SK-N-SH treated with all-trans-retinoic acid at 6 μM for 48 hours (cell line): ENCODE measurements at regions not wholly inside any gene's neighbourhood (a gene's known extent, or its start where the extent isn't known, plus 50 kb on each side); places are given as distances from the start of the nearest gene placed in this dataset.

ENCODE experiments used
- ATAC-seq: fragments of 200-7000 bp; cut with Tn5 transposase; 3 replicates; pipeline ENCODE4 v1.9.1; 2020; ENCODE audit warnings: mild to moderate bottlenecking, moderate library complexity
- ARNTL ChIP-seq: fragments of 450-650 bp; formaldehyde crosslinking; IDR thresholded peaks from 2 replicates; pipeline ENCODE4 v1.5.0; 2020; ENCODE audit warnings: low read depth, mild to moderate bottlenecking, moderate library complexity, borderline replicate concordance
- BACH2 ChIP-seq: fragments of 250-450 bp; sonication (Bioruptor Pico); IDR thresholded peaks from 2 replicates; pipeline ENCODE4 v1.9.0; 2021; ENCODE audit warnings: mild to moderate bottlenecking, borderline replicate concordance
- CREB5 ChIP-seq: fragments of 250-450 bp; sonication (Bioruptor Pico); IDR thresholded peaks from 2 replicates; pipeline ENCODE4 v1.5.1; 2020; ENCODE audit warnings: low read depth, mild to moderate bottlenecking, moderate library complexity
- CSDC2 ChIP-seq: fragments of 250-450 bp; sonication (Bioruptor Pico); IDR thresholded peaks from 2 replicates; pipeline ENCODE4 v1.5.0; 2020; ENCODE audit warnings: mild to moderate bottlenecking, moderate library complexity
- ESRRG ChIP-seq: fragments of 250-450 bp; sonication (Bioruptor Pico); IDR thresholded peaks from 2 replicates; pipeline ENCODE4 v1.6.1; 2021; ENCODE audit warnings: mild to moderate bottlenecking
- GLIS3 ChIP-seq: fragments of 250-450 bp; sonication (Bioruptor Pico); IDR thresholded peaks from 2 replicates; pipeline ENCODE4 v1.5.0; 2020; ENCODE audit warnings: mild to moderate bottlenecking, moderate library complexity
- ISL1 ChIP-seq: fragments of 250-450 bp; sonication (Bioruptor Pico); IDR thresholded peaks from 2 replicates; pipeline ENCODE4 v2.1.2; 2022; ENCODE audit warnings: mild to moderate bottlenecking, moderate library complexity
- OSR1 ChIP-seq: fragments of 250-450 bp; sonication (Bioruptor Pico); IDR thresholded peaks from 2 replicates; pipeline ENCODE4 v1.8.0; 2022; ENCODE audit warnings: moderate library complexity, mild to moderate bottlenecking, inconsistent platforms
- PATZ1 ChIP-seq: fragments of 250-450 bp; sonication (Bioruptor Pico); IDR thresholded peaks from 2 replicates; pipeline ENCODE4 v1.8.0; 2020; ENCODE audit warnings: mild to moderate bottlenecking, moderate library complexity, borderline replicate concordance
- POU6F1 ChIP-seq: fragments of 250-450 bp; sonication (Bioruptor Pico); IDR thresholded peaks from 2 replicates; pipeline ENCODE4 v1.8.0; 2021; ENCODE audit warnings: low read depth, mild to moderate bottlenecking, moderate library complexity, borderline replicate concordance
- PPARA ChIP-seq: fragments of 250-450 bp; sonication (Bioruptor Pico); IDR thresholded peaks from 2 replicates; pipeline ENCODE4 v1.5.0; 2020; ENCODE audit warnings: mild to moderate bottlenecking, borderline replicate concordance
- RARB ChIP-seq: fragments of 250-450 bp; sonication (Bioruptor Pico); IDR thresholded peaks from 2 replicates; pipeline ENCODE4 v1.8.0; 2021; ENCODE audit warnings: mild to moderate bottlenecking, moderate library complexity
- TCF4 ChIP-seq: fragments of 250-450 bp; sonication (Bioruptor Pico); IDR thresholded peaks from 2 replicates; pipeline ENCODE4 v1.8.0; 2021; ENCODE audit warnings: mild to moderate bottlenecking, moderate library complexity, borderline replicate concordance
- TOX ChIP-seq: fragments of 250-450 bp; sonication (Bioruptor Pico); IDR thresholded peaks from 2 replicates; pipeline ENCODE4 v1.8.0; 2021; ENCODE audit warnings: mild to moderate bottlenecking, moderate library complexity, borderline replicate concordance
- ZC3H10 ChIP-seq: fragments of 250-450 bp; sonication (Bioruptor Pico); IDR thresholded peaks from 2 replicates; pipeline ENCODE4 v1.5.1; 2021; ENCODE audit warnings: mild to moderate bottlenecking, moderate library complexity
- ZFP30 ChIP-seq: fragments of 450-650 bp; formaldehyde crosslinking; IDR thresholded peaks from 2 replicates; pipeline ENCODE4 v1.5.0; 2022; ENCODE audit warnings: mild to moderate bottlenecking, moderate library complexity
- ZNF565 ChIP-seq: fragments of 450-650 bp; formaldehyde crosslinking; conservative IDR thresholded peaks from 2 replicates; pipeline ENCODE4 v1.5.0; 2020; ENCODE audit warnings: low read depth, mild to moderate bottlenecking, moderate library complexity
- TF ChIP-seq, protein P1 (sequence below): fragments of 250-450 bp; sonication (Bioruptor Pico); IDR thresholded peaks from 2 replicates; pipeline ENCODE4 v1.5.0; 2020; ENCODE audit warnings: mild to moderate bottlenecking, moderate library complexity
- TF ChIP-seq, protein P2 (sequence below): fragments of 250-450 bp; sonication (Bioruptor Pico); IDR thresholded peaks from 2 replicates; pipeline ENCODE4 v1.5.1; 2021; ENCODE audit warnings: mild to moderate bottlenecking, moderate library complexity

DNA sequence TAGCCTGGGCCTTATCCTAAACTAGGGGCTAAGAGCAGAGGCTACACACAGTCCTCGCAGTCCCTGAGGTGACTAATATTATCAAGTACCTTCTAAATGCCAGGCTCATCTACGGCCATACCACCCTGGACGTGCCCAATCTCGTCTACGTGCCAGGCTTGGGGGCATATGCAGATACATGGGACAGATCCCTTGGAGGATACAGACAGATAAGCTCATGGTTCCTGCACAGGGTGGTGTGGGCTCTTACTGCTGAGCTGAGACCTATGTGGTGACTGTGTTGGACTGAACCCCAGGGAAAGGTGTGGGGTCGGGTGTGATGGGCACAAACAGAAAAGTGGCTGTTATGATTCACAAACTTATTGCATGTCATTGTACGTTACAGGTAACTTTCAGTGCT is 268.4 kb upstream of the NEBL start (continued):
- TF ChIP-seq PATZ1 (CRISPR knock-in tag): no peak
- TF ChIP-seq ARNTL (CRISPR knock-in tag): no peak
- no peak for TF ChIP-seq GLIS3 (CRISPR knock-in tag)
- TF ChIP-seq, all 23 proteins: peak for 0

- TF ChIP-seq ZC3H10: no peak
- TF ChIP-seq TOX: no peak
- no peak for TF ChIP-seq BACH2 (CRISPR knock-in tag)
- TF ChIP-seq OSR1: no peak
- no peak for TF ChIP-seq ARNTL (CRISPR knock-in tag)
- TF ChIP-seq, protein P1, sequence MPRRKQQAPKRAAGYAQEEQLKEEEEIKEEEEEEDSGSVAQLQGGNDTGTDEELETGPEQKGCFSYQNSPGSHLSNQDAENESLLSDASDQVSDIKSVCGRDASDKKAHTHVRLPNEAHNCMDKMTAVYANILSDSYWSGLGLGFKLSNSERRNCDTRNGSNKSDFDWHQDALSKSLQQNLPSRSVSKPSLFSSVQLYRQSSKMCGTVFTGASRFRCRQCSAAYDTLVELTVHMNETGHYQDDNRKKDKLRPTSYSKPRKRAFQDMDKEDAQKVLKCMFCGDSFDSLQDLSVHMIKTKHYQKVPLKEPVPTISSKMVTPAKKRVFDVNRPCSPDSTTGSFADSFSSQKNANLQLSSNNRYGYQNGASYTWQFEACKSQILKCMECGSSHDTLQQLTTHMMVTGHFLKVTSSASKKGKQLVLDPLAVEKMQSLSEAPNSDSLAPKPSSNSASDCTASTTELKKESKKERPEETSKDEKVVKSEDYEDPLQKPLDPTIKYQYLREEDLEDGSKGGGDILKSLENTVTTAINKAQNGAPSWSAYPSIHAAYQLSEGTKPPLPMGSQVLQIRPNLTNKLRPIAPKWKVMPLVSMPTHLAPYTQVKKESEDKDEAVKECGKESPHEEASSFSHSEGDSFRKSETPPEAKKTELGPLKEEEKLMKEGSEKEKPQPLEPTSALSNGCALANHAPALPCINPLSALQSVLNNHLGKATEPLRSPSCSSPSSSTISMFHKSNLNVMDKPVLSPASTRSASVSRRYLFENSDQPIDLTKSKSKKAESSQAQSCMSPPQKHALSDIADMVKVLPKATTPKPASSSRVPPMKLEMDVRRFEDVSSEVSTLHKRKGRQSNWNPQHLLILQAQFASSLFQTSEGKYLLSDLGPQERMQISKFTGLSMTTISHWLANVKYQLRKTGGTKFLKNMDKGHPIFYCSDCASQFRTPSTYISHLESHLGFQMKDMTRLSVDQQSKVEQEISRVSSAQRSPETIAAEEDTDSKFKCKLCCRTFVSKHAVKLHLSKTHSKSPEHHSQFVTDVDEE (CRISPR knock-in tag): no peak
- no peak for TF ChIP-seq POU6F1 (CRISPR knock-in tag)
- no peak for TF ChIP-seq ZNF565 (CRISPR knock-in tag)
- TF ChIP-seq PPARA (CRISPR knock-in tag): no peak
- TF ChIP-seq PATZ1 (CRISPR knock-in tag): no peak
- no peak for TF ChIP-seq ZFP30 (CRISPR knock-in tag)
- TF ChIP-seq, protein P2, sequence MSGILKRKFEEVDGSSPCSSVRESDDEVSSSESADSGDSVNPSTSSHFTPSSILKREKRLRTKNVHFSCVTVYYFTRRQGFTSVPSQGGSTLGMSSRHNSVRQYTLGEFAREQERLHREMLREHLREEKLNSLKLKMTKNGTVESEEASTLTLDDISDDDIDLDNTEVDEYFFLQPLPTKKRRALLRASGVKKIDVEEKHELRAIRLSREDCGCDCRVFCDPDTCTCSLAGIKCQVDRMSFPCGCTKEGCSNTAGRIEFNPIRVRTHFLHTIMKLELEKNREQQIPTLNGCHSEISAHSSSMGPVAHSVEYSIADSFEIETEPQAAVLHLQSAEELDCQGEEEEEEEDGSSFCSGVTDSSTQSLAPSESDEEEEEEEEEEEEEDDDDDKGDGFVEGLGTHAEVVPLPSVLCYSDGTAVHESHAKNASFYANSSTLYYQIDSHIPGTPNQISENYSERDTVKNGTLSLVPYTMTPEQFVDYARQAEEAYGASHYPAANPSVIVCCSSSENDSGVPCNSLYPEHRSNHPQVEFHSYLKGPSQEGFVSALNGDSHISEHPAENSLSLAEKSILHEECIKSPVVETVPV (CRISPR knock-in tag): no peak
- no peak for TF ChIP-seq ESRRG (CRISPR knock-in tag)
- no peak for TF ChIP-seq TCF4 (CRISPR knock-in tag)
- no peak for TF ChIP-seq CREB5 (CRISPR knock-in tag)
- no peak for TF ChIP-seq RARB
- ATAC-seq: no peak
Observed at GRCh38 chr10:21164687-21165086, 267.6 kb upstream of the NEBL start.

DNA sequence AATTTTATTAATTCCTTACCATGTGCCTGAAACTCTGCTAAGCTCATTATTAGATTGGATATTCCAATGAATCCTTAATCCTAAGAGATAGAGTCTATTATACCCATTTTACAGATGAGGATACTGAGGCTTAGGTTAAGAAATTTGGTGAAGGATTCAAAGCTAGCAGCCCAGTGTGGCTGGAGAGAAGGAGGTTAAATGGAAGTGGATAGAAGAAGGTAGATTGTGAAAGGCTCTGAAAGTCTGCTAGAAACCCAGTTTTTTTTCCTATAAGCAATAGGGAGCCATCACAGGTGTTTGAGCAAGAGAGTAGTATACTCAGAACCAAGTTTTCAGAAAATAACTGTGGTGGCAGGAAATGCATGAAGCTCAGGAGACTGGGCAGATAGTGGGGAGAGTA is 265.8 kb upstream of the NEBL start:
- no peak for ATAC-seq
- TF ChIP-seq ISL1 (CRISPR knock-in tag): no peak
- TF ChIP-seq POU6F1 (CRISPR knock-in tag): no peak
- TF ChIP-seq ARNTL (CRISPR knock-in tag): no peak
- TF ChIP-seq CSDC2: no peak
- TF ChIP-seq ZFP30 (CRISPR knock-in tag): no peak
- no peak for TF ChIP-seq ZC3H10
